SK-N-SH (cell line): ENCODE measurements at regions not wholly inside any gene's neighbourhood (a gene's known extent, or its start where the extent isn't known, plus 50 kb on each side); places are given as distances from the start of the nearest gene placed in this dataset.

Source experiments
- CTCF ChIA-PET: fragments of 300-600, 350-600 bp; formaldehyde crosslinking; extraction: SDS; loops from one replicate; lab custom pipeline; 2021; lab: Yijun Ruan, JAX
- POLR2A ChIA-PET: fragments of 350-600 bp; sonication (Branson Sonifier 250); formaldehyde crosslinking; extraction: SDS; loops from one replicate; lab custom pipeline; 2020; ENCODE audit warnings: antibody characterized with exemption, inconsistent platforms; lab: Yijun Ruan, JAX
- DNase-seq: peaks from one replicate; pipeline ENCODE4 v3.0.0; 2012
- H2AFZ ChIP-seq: fragments of 200-600 bp; sonication (generic); 2 replicates; pipeline ENCODE4 v1.8.1; 2016; ENCODE audit warnings: antibody characterized with exemption, mild to moderate bottlenecking, low read depth
- H3F3A ChIP-seq: fragments of 200-600 bp; sonication (generic); replicated peaks from 2 replicates; pipeline ENCODE3; 2016; ENCODE audit warnings: antibody characterized with exemption, mild to moderate bottlenecking; ENCODE audit not compliant: insufficient read depth
- H3K27ac ChIP-seq, 2 experiments: fragments of 200-500 bp in 1 of 2; fragments of 200-600 bp in 1 of 2; sonication (Bioruptor generic) in 1 of 2; sonication (generic), shearing (Covaris generic) in 1 of 2; 2 replicates each; pipeline versions ENCODE4 v1.5.1 to v1.6.1; 2014 to 2016; ENCODE audit warnings: low read depth in 2 of 2, inconsistent platforms in 1 of 2, low read length in 1 of 2, mild to moderate bottlenecking in 1 of 2, mixed read lengths in 1 of 2
- H3K27me3 ChIP-seq: fragments of 200-600 bp; sonication (generic), shearing (Covaris generic); 2 replicates; pipeline ENCODE4 v1.6.1; 2016; ENCODE audit warnings: mixed run types; ENCODE audit not compliant: insufficient read depth
- H3K36me3 ChIP-seq, 2 experiments: fragments of 200-500 bp in 1 of 2; fragments of 200-600 bp in 1 of 2; sonication (Bioruptor generic) in 1 of 2; sonication (generic) in 1 of 2; replicated peaks in 1 of 2; 2 replicates each; pipeline versions ENCODE3 to v1.5.1; 2014 to 2016; ENCODE audit warnings: low read length in 1 of 2, mild to moderate bottlenecking in 1 of 2; ENCODE audit not compliant: insufficient read depth in 2 of 2, control insufficient read depth in 1 of 2
- H3K4me1 ChIP-seq, 2 experiments: fragments of 200-500 bp in 1 of 2; fragments of 200-600 bp in 1 of 2; sonication (Bioruptor generic) in 1 of 2; sonication (generic), shearing (Covaris generic) in 1 of 2; 2 replicates each; pipeline versions ENCODE4 v1.5.1 to v1.6.1; 2014 to 2016; ENCODE audit warnings: low read depth in 1 of 2, low read length in 1 of 2, mixed run types in 1 of 2; ENCODE audit not compliant: insufficient read depth in 2 of 2, control insufficient read depth in 1 of 2
- H3K4me2 ChIP-seq: fragments of 200-600 bp; sonication (generic), shearing (Covaris generic); 2 replicates; pipeline ENCODE4 v1.6.1; 2017; ENCODE audit warnings: mixed run types
- H3K4me3 ChIP-seq, 2 experiments: fragments of 200-500 bp in 1 of 2; fragments of 200-600 bp in 1 of 2; sonication (Bioruptor generic) in 1 of 2; sonication (generic), shearing (Covaris generic) in 1 of 2; 2 replicates each; pipeline versions ENCODE4 v1.5.1 to v1.8.1; 2014 to 2016; ENCODE audit warnings: low read depth in 2 of 2, inconsistent platforms in 1 of 2, low read length in 1 of 2, mild to moderate bottlenecking in 1 of 2, mixed read lengths in 1 of 2, moderate library complexity in 1 of 2
- H3K79me2 ChIP-seq: fragments of 200-600 bp; sonication (generic); 2 replicates; pipeline ENCODE4 v1.8.1; 2017; ENCODE audit warnings: mild to moderate bottlenecking; ENCODE audit not compliant: insufficient read depth
- H3K9ac ChIP-seq: fragments of 200-600 bp; sonication (generic); 2 replicates; pipeline ENCODE4 v1.6.1; 2017; ENCODE audit warnings: mixed run types
- H3K9me2 ChIP-seq: fragments of 200-600 bp; sonication (generic); 2 replicates; pipeline ENCODE4 v1.6.1; 2017; ENCODE audit warnings: mixed run types
- H3K9me3 ChIP-seq: fragments of 200-600 bp; sonication (generic); 2 replicates; pipeline ENCODE4 v1.6.1; 2017; ENCODE audit warnings: mixed run types, mild to moderate bottlenecking, moderate library complexity
- H4K20me1 ChIP-seq: fragments of 200-600 bp; sonication (generic); 2 replicates; pipeline ENCODE4 v1.6.1; 2017; ENCODE audit warnings: mild to moderate bottlenecking, mixed run types; ENCODE audit not compliant: insufficient read depth
- ELF1 ChIP-seq: IDR thresholded peaks from 2 replicates; pipeline ENCODE4 v1.4.0; 2012
- FOSL2 ChIP-seq: IDR thresholded peaks from 2 replicates; pipeline ENCODE4 v1.4.0; 2012; ENCODE audit warnings: low read depth, mild to moderate bottlenecking, moderate library complexity, borderline replicate concordance
- FOXJ3 ChIP-seq: sonication (generic); formaldehyde crosslinking; IDR thresholded peaks from 2 replicates; pipeline ENCODE4 v1.5.1; 2020; ENCODE audit warnings: mild to moderate bottlenecking, missing genetic modification reagents
- GABPA ChIP-seq: IDR thresholded peaks from 2 replicates; pipeline ENCODE4 v1.4.0; 2012; ENCODE audit warnings: low read depth, mild to moderate bottlenecking
- GATA2 ChIP-seq: sonication (generic); formaldehyde crosslinking; IDR thresholded peaks from 2 replicates; pipeline ENCODE4 v1.5.0; 2020; ENCODE audit warnings: mild to moderate bottlenecking, missing genetic modification reagents
- POLR2AphosphoS5 ChIP-seq: IDR thresholded peaks from 2 replicates; pipeline ENCODE4 v1.6.1; 2012; ENCODE audit warnings: low read depth, low read length
- RCOR1 ChIP-seq: fragments of 150-350 bp; IDR thresholded peaks from 2 replicates; pipeline ENCODE4 v1.6.1; 2017; ENCODE audit warnings: antibody characterized with exemption, low read length
- REST ChIP-seq: IDR thresholded peaks from 2 replicates; pipeline ENCODE4 v1.6.1; 2012; ENCODE audit warnings: mild to moderate bottlenecking, low read depth, low read length, moderate library complexity
- RXRA ChIP-seq: IDR thresholded peaks from 2 replicates; pipeline ENCODE4 v1.4.0; 2012; ENCODE audit warnings: low read depth, mild to moderate bottlenecking, borderline replicate concordance
- SIN3A ChIP-seq: IDR thresholded peaks from 2 replicates; pipeline ENCODE4 v1.6.1; 2012; ENCODE audit warnings: low read depth, mild to moderate bottlenecking, low read length, moderate library complexity, borderline replicate concordance
- SMC3 ChIP-seq: IDR thresholded peaks from 2 replicates; pipeline ENCODE4 v1.6.1; 2012; ENCODE audit warnings: low read depth, low read length, improper control_type of control experiment
- TAF1 ChIP-seq: IDR thresholded peaks from 2 replicates; pipeline ENCODE4 v1.6.1; 2012; ENCODE audit warnings: low read depth, mild to moderate bottlenecking, low read length, moderate library complexity, borderline replicate concordance
- TEAD4 ChIP-seq: IDR thresholded peaks from 2 replicates; pipeline ENCODE4 v1.4.0; 2012; ENCODE audit warnings: mild to moderate bottlenecking, borderline replicate concordance; ENCODE audit not compliant: insufficient read depth
- USF1 ChIP-seq: IDR thresholded peaks from 2 replicates; pipeline ENCODE4 v1.4.0; 2012; ENCODE audit warnings: low read depth, borderline replicate concordance
- YY1 ChIP-seq: IDR thresholded peaks from 2 replicates; pipeline ENCODE4 v1.4.0; 2012; ENCODE audit warnings: low read depth, mild to moderate bottlenecking
- WGBS: methylation state at CpG from one replicate; pipeline ENCODE4 v1.1.6; 2017; ENCODE audit warnings: low lambda C conversion rate; 5-methylcytosine and 5-hydroxymethylcytosine counted together
- TF ChIP-seq, protein P1 (sequence below): fragments of 150-350 bp; IDR thresholded peaks from 2 replicates; pipeline ENCODE4 v1.6.1; 2017; ENCODE audit warnings: antibody characterized with exemption, low read length, low read depth, borderline replicate concordance
- TF ChIP-seq, protein P2 (sequence below): IDR thresholded peaks from 2 replicates; pipeline ENCODE4; 2012
- TF ChIP-seq, protein P3 (sequence below): IDR thresholded peaks from 2 replicates; pipeline ENCODE4 v1.4.0; 2012; ENCODE audit warnings: low read depth

DNA sequence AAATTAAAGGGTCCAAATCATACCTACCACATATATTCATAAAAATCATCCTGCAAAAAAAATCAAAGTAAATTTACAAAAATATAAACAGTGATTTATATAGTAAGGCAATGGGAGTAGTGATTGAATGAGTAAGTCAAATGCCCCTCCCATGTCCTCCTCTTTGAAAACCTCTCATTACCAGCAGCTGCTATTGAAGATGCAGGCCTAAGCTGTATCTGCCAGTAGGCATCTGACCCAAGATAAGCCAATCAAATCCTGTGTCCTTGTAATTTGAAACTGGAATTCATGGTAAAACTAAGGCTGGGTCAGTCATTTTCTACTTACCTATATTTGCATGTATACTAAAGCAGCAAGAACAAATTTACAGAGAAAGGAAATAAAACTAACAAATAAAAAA, 60.4 kb upstream of the POU1F1 start:
- no peak overlapping the region for H2AFZ ChIP-seq
- CTCF ChIA-PET = interaction anchor here (1.1 kb wide), 1 partner anchor 15 kb away, joined by 6 read pairs; no protein-coding TSS in a partner anchor
- H3K79me2 ChIP-seq = no peaks in the 10 kb centered on the region
- DNase-seq = no peak
- TF ChIP-seq SIN3A (no peak), ELF1 (no peak), SMC3 (no peak)
- TF ChIP-seq, all 33 proteins: peak for 0
- no peaks in the 10 kb centered on the region for H3K9me3 ChIP-seq
- no peaks in the 10 kb centered on the region for H3K27me3 ChIP-seq
- H3K27ac ChIP-seq = no peak overlapping the region
- no peaks in the 10 kb centered on the region for H3K9me2 ChIP-seq
- no peaks in the 10 kb centered on the region; a peak in 1 of 4 replicates for H3K4me1 ChIP-seq
- no peak overlapping the region for H3K9ac ChIP-seq
- no peak overlapping the region for H3K4me3 ChIP-seq
- no peaks in the 10 kb centered on the region for H3K36me3 ChIP-seq
- POLR2A ChIA-PET = no interaction called here
- no peak overlapping the region for H3K4me2 ChIP-seq
- peaks cover 10% of the 10 kb centered on the region for H3F3A ChIP-seq
- H4K20me1 ChIP-seq = no peaks in the 10 kb centered on the region

DNA sequence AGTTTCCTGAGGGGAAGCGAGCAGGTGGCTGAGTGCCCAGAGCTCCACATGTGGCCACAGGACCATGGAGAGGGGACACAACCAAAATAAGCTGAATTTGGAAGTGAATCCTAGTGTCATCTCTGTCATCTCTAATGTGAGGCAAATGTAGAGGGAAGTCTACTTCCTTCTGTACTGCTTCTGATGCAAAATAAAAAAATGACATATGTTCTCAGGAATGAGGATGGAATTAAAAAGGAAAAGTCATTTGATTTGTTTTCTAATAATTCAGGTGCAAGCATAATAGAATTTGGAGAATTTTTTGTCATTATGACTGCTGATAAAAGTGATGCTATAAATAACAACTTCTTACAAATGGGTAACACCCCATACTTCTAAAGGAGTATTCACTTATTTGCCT, 59.5 kb upstream of the POU1F1 start:
- no peak overlapping the region for H3K4me3 ChIP-seq
- peaks cover 10% of the 10 kb centered on the region for H3F3A ChIP-seq
- no peaks in the 10 kb centered on the region for H3K9me2 ChIP-seq
- ChIA-PET POLR2A (no interaction called here), CTCF (interaction anchor here (1.1 kb wide), 1 partner anchor 15 kb away, joined by 6 read pairs; no protein-coding TSS in a partner anchor)
- H3K9me3 ChIP-seq = no peaks in the 10 kb centered on the region
- no peak overlapping the region for H2AFZ ChIP-seq
- DNase-seq = no peak
- TF ChIP-seq REST (no peak), USF1 (no peak), FOSL2 (no peak), RXRA (no peak), POLR2AphosphoS5 (no peak), ELF1 (no peak), RCOR1 (no peak), SMC3 (no peak), GABPA (no peak), FOXJ3 (no peak), TAF1 (no peak), YY1 (no peak), TEAD4 (no peak), GATA2 (CRISPR knock-in tag) (no peak)
- TF ChIP-seq, protein P1, sequence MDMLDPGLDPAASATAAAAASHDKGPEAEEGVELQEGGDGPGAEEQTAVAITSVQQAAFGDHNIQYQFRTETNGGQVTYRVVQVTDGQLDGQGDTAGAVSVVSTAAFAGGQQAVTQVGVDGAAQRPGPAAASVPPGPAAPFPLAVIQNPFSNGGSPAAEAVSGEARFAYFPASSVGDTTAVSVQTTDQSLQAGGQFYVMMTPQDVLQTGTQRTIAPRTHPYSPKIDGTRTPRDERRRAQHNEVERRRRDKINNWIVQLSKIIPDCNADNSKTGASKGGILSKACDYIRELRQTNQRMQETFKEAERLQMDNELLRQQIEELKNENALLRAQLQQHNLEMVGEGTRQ = no peak
- TF ChIP-seq, protein P2, sequence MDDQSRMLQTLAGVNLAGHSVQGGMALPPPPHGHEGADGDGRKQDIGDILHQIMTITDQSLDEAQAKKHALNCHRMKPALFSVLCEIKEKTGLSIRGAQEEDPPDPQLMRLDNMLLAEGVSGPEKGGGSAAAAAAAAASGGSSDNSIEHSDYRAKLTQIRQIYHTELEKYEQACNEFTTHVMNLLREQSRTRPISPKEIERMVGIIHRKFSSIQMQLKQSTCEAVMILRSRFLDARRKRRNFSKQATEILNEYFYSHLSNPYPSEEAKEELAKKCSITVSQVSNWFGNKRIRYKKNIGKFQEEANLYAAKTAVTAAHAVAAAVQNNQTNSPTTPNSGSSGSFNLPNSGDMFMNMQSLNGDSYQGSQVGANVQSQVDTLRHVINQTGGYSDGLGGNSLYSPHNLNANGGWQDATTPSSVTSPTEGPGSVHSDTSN = no peak
- TF ChIP-seq, protein P3, sequence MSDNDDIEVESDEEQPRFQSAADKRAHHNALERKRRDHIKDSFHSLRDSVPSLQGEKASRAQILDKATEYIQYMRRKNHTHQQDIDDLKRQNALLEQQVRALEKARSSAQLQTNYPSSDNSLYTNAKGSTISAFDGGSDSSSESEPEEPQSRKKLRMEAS = no peak
- H3K4me1 ChIP-seq = no peaks in the 10 kb centered on the region; a peak in 1 of 4 replicates
- no peaks in the 10 kb centered on the region for H3K27me3 ChIP-seq
- 73% methylated on average over 1 of the region's 1 CpG for WGBS
- H3K9ac ChIP-seq = no peak overlapping the region
- no peaks in the 10 kb centered on the region for H3K36me3 ChIP-seq
- no peak overlapping the region for H3K4me2 ChIP-seq
- no peak overlapping the region for H3K27ac ChIP-seq
- no peaks in the 10 kb centered on the region for H4K20me1 ChIP-seq
- no peaks in the 10 kb centered on the region for H3K79me2 ChIP-seq
